SH-SY5Y (cell line): ENCODE measurements at regions not wholly inside any gene's neighbourhood (a gene's known extent, or its start where the extent isn't known, plus 50 kb on each side); places are given as distances from the start of the nearest gene placed in this dataset.

Source experiments
- GATA2 ChIP-seq: IDR thresholded peaks from 2 replicates; pipeline ENCODE4 v1.6.1; 2011; ENCODE audit warnings: mild to moderate bottlenecking, low read depth, low read length
- GATA3 ChIP-seq: IDR thresholded peaks from 2 replicates; pipeline ENCODE4 v1.6.1; 2011; ENCODE audit warnings: low read depth, mild to moderate bottlenecking, low read length, moderate library complexity

- TF ChIP-seq GATA2 (no peak), GATA3 (no peak)
Observed at GRCh38 chr12:58519839-58520238, 400.5 kb downstream of the LRIG3 start.

GRCh38 chr12:58521152-58521551 lies 399.2 kb downstream of the LRIG3 start:
- no peak for TF ChIP-seq GATA2
- TF ChIP-seq GATA3, result no peak

- TF ChIP-seq GATA2, result no peak
- TF ChIP-seq GATA3, result no peak
Observed at GRCh38 chr12:58521796-58522195, 398.5 kb downstream of the LRIG3 start.

GRCh38 chr12:58523360-58523759 lies 396.9 kb downstream of the LRIG3 start:
- TF ChIP-seq GATA2, result no peak
- TF ChIP-seq GATA3, result no peak

- TF ChIP-seq GATA3, result no peak
- TF ChIP-seq GATA2, result no peak
Observed at GRCh38 chr12:58528271-58528670, 392.0 kb downstream of the LRIG3 start.

GRCh38 chr12:58529114-58529665 lies 391.1 kb downstream of the LRIG3 start:
- TF ChIP-seq GATA3 (no peak), GATA2 (no peak)

- TF ChIP-seq GATA3 (no peak), GATA2 (no peak)
Observed at GRCh38 chr12:58529897-58530741, 390.2 kb downstream of the LRIG3 start.

- TF ChIP-seq GATA2, result no peak
Observed at GRCh38 chr12:58530742-58531062, 389.6 kb downstream of the LRIG3 start.

GRCh38 chr12:58532855-58533608 lies 387.3 kb downstream of the LRIG3 start:
- TF ChIP-seq GATA3, result no peak
- no peak for TF ChIP-seq GATA2

GRCh38 chr12:58533652-58534051 lies 386.7 kb downstream of the LRIG3 start:
- TF ChIP-seq GATA2 (no peak), GATA3 (no peak)

GRCh38 chr12:58537278-58537677 lies 383.0 kb downstream of the LRIG3 start:
- TF ChIP-seq GATA2 (no peak), GATA3 (no peak)

- TF ChIP-seq GATA2 (no peak), GATA3 (no peak)
Observed at GRCh38 chr12:58539295-58539694, 381.0 kb downstream of the LRIG3 start.

- TF ChIP-seq GATA3, result no peak
- no peak for TF ChIP-seq GATA2
Observed at GRCh38 chr12:58540480-58541299, 379.6 kb downstream of the LRIG3 start.

GRCh38 chr12:58541300-58541690 lies 379.0 kb downstream of the LRIG3 start:
- TF ChIP-seq GATA3 (no peak), GATA2 (no peak)
